IPS DF 4.7 (cell line): ENCODE measurements at regions not wholly inside any gene's neighbourhood (a gene's known extent, or its start where the extent isn't known, plus 50 kb on each side); places are given as distances from the start of the nearest gene placed in this dataset.
A peak's percentile ranks its signal among the peaks of the same experiment; 100 is the strongest.

ENCODE experiments used
- DNase-seq: peaks from one replicate; pipeline ENCODE4 v3.0.0-alpha.2; 2013; ENCODE audit warnings: low spot score; ENCODE audit errors: extremely low read depth

DNA sequence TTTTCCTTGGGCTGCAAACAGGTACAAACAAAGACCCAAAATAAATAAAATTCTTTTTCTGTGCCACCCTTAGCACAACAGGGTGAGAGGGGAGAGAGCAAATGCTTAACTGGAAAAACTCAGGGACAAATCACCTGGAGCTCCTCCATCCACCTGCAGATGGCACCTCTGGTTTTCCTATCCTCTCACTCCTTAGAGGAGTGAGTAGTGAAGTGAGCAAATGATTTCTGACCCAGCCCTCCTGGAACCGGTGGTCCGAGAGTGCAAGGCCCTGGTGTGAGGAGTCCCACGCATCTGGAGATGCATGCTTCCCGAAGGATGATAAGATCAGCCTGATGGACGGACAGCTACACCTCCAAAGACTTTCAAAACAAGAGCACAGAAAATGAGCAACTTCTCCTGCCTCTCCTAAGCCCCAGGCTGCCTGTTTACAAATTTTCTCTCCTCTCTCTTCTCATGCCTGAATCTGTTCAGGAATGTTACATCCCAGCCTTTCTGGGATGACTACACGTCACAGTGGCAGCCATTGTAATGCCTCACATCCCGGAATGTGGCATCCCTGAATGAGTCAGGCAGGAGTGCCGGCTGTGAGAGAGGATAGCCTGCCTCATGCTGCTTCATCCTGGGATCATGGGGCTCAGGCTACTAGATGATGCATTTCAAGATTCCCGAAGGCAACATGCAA lies 86.4 kb downstream of the ADRB2 start:
- peak; percentile 68 for DNase-seq

DNA sequence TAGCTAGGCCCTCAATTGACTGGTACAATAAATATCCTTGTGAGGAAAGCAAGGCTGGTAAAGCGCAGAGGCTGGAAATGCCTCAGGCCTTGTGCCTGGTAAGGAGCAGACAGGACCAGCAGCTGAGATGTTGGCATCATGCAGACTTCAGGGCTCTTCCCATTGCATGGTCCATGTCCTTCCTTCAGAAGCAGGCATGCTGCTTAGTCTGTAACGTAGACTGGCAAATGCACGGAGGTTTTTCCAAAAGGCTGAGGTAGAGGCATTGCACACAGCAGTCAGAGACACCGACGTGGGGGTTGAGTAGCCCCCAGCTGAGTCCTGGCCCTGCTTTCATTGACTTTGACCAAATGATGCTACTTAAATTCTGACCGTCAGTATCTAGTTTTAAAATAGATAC lies 87.1 kb downstream of the ADRB2 start:
- DNase-seq: no peak

DNA sequence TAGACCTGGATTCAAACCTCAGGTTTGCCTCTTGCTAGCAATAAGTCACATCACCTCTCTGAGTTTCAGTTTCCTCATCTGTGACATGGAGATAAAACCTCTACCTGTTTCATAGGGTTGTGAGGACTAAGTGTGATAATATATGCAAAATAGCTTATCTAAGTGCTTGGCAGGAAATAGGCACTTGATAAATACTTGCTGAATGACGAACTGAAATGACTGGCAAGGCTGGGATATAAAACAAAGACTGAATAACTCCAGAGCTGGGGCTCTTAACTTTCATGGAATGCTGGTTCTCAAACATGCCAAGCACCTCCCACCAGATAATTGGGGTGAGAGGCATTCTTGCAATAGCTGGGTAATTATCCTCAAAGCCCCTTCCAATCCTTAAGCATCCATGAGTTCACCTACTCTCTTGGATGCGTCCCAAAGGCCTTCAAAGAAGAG lies 87.6 kb downstream of the ADRB2 start:
- no peak for DNase-seq

DNA sequence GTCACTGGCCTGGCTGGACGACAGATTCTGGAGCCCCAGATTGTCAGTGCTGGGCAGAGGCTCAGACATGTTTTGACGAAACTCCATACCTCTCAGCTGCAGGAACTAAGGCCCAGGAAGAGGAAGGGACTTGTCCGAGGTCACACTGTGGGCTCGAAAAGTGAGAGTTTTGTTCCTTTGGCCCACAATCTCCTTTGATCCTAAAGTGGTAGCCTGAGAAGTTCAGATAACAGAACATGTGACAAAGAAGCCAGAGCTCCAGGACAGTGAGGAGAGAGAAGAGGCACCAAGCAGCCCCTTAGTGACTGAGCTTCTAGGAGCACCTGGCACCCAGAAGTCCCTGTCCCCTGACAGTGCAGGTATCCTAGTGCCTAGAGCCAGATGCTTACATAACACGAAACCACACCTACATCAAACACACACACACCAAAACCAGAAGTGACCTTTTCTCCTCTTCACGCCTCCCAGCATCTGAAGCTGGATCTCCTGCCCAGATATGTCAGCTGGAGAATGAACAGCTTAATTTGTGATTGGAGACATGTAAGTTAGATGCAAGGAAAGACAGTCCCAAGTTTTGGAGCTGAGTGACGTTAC lies 88.9 kb downstream of the ADRB2 start:
- no peak for DNase-seq

DNA sequence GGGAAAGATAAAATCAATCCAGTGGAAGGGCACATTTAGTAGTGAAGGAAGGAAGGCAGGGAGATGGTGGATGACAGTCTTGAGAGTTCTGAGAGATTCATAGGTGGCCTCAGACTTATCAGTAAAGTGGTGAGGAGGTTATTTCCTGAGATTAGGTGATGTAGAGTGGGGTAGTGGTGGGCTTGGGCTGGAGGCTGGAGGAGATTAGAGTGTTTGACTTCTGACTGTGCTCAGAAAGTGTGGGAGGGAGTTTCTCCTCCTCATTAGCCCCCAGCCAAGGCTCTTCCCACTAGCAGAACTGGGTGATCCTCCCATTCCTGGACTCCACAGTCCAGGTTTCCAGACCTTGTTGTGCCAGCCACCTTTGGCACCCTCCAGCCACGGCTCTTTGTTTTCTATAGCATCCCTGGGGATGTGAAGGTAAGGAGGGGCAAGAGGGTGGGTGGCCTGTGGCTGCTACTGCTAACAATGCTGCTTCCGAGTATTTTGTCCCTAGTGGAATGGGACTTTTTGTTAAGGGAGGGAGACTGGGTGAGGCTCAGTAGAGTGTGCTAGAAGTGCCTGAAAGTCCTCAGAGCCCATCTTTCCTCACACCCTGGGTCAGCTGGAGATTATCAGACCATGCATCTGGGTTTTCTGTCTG lies 94.4 kb downstream of the ADRB2 start:
- no peak for DNase-seq

DNA sequence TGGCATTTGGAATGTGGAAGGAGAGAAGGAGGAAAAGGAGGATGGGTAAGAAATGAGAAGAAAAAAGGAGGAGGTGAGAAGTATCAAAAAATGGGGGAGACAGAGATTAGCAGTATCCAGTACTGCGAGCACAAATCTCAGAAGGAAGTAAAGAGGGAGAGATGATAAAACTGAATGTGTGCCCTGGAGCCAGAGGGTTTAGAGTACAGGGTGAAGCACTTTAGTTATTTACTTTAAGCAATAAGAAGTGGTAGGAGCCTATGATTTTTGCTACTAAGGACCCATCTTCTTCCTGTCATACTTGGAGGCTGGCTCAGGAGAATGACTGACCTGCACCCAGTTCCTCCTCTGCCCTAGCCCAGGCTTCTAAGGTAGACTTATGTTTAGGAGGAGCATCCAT lies 94.9 kb downstream of the ADRB2 start:
- DNase-seq: no peak

DNA sequence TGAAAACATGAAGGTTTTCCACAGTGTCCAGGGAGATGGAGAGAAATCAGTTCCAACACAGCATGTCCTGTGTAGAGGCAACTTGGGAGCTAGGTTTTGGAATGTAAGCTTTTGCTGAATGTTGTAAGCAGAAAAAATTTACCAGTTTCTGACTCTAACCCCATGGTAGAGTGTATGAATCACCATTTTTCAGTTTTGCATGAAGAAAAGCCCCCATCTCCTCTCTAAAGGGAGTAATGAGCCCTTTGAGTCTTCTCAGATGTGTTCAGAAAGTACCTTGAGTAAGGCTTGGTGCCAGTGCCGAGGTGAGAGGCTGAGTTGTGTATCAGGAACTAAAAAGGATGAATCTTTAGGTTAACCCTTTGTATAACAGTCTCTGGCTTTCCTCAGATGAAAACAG lies 96.2 kb downstream of the ADRB2 start:
- DNase-seq: no peak

DNA sequence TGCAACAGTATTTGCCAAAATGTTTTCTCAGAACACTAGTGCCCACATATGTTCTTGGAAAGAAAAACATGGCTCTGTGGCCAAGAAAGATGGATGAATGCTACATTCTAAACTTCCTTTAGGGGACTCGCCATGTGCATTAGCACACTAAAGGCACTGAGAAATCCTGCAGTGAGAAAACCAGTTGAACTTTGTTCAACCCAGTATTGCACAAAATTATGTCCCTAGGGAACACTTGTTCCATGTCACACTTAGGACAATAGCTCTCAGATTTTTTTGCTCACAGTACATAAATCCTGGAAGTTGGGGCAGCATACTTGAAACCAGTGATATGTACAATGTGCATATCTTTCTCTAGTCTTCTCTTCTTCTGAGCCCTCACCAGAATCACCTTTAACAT lies 96.6 kb downstream of the ADRB2 start:
- DNase-seq: no peak

DNA sequence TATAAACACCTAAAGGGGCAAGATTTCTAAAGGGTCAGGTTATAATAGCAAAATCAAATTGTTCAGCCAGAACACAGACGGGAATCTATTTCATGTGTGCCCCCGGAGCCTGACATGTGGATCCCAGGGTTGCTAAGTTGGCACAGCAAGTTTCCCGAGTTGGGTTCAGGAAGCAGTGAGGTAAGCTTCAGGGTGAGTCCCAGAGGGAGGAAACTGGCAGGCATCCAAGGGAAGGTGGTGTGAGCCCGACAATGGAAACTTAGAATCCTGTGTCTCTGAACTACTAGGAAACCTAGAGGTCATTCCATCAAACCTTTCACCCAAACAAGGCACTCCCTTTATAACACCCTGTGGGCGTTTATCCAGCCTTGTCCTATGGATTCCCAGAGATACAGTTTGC lies 98.4 kb downstream of the ADRB2 start:
- DNase-seq: no peak

DNA sequence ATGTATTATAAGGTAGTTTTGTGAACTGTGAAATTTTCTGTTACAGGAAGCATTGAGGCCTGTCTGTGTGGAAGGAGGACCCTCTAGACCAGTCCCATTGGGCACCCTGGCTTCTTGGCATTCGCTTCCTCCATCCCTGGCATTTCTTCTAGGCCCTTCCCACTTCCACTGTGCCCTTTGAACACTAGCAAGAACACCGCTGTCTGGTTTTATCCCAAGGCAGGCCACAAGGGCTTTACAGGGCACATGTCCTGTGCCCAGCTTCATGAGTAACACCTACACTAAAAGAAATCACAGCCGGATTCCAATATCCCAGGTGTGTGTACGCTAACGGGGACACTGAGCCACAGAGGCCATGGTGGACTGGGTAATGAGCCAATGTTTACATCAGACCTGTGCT lies 99.8 kb downstream of the ADRB2 start:
- DNase-seq: no peak

DNA sequence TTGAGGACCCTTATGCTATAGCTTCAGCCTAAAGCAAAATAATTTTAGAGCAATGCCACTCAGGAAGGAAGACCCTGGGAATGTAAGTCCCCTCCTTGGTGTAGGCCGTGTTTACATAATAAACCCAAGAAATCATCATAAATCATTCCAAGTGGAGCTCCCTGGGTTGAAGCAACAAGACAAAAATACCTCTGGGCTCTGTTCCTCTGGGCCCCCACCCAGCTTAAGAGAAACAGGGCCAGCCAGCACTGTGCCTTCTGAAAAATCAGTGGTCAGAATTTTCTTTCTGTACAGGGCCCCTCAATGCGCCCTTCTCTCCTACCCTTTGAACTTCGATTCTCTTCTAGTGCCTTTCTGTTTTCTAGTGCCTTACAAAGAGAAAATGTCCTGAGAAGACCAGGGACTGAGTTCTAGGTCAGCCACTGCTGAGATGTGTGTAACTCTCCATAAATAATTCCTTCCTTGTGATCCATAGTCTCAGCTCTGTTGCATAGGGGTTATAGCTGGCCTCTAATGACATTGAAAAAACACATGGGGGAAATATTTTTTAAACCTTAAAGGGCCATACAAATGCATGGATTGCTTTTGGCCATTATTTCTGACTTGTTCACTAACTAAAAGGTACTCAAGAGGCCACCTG lies 101.0 kb downstream of the ADRB2 start:
- DNase-seq: no peak

DNA sequence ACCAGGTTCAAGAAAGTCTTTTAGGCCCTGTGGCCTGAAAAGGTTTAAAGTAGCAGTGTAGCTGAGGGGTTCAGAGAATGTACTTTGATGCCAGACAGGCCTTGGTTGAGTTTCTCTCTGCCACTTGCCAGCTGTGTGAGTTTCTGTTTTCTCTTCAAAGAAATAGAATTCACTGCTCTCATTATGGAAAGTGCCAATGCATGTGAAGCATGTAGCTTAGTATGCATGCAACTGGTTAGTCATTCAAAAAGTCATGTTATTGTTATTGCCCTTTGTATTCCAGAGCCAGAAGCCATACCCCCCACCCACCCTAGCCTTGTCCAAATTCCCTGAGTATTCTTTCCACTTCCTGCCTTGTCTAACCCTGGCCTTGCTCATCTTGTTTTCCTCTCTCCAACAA lies 101.7 kb downstream of the ADRB2 start:
- DNase-seq: no peak

DNA sequence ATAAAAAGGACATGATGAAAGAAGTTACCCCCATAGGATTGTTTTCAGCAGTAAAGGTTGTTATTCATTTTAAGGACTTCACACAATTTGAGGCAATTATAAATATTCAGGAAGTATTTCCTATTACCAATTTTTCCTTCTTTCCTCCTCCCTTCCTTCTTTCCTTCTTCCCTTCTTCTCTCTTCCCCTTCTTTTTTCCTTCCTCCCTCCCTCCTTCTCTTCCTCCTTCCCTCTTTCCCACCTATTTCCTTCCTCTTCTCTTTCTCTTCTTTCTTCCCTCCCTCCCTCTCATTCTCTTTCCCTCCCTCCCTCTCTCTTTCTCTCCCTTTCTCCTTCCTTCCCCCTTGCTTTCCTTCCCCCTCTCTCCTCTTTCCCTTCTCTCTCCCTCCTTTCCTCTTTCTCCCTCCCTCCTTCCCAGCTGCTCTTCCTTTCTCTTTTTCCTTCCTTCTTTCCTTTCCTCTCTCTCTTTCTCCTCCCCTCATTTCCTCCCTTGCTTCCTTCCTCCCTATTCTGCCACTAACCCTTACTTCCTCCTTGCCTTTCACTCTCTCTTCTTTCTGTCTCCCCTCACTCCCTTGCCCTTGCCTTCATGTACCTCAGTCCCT lies 105.1 kb downstream of the ADRB2 start:
- no peak for DNase-seq

DNA sequence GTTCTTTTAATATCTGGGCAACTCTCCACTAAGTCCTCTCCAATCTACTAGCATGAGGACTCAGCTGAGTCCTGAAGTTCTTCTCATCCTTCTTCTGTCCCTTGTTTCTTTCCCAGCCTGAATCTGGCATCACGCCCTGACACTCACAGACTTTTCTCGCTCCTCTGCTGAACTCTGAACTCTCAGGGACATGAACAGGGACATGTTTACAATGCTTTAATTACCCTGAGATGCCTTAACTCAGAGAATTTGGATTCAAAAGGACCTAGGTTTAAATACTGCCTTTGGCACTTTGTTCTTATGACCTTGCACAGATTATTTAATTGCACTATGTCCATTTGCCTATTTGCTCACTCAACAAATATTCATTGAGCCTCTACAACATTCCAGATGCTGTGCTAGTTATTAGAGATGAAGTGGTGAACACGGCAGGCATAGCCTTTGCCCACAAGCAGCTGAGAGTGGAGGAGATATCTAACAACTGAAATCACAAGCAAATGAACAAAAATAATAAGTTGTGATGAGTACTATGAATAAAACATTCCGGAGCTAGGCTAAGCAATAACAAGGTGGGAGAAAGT lies 106.0 kb downstream of the ADRB2 start:
- DNase-seq: no peak

DNA sequence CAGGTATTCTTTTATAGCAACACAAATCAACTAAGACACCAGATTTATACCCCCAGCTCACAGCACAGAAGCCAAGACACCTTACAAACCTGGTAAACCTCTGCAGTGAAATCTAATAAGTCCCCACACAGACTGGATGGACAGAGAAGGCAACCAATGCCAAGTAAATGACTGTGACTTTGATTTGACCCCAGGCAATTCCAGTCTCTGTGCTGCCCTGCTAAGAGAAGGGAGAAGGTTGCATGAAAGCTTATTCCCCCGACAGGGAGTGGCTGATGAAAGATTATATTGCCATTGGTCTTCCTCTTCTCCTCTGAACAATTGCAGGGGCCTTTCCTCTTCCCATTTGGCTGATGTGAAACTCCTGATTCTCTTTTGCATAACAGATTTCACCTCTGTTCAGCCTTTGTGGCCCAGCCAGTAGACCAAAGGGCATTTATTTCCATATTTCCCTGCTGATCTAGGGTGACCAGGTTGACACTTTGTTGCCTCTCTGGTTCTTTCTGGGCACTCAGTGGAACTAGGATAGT lies 107.6 kb downstream of the ADRB2 start:
- no peak for DNase-seq

DNA sequence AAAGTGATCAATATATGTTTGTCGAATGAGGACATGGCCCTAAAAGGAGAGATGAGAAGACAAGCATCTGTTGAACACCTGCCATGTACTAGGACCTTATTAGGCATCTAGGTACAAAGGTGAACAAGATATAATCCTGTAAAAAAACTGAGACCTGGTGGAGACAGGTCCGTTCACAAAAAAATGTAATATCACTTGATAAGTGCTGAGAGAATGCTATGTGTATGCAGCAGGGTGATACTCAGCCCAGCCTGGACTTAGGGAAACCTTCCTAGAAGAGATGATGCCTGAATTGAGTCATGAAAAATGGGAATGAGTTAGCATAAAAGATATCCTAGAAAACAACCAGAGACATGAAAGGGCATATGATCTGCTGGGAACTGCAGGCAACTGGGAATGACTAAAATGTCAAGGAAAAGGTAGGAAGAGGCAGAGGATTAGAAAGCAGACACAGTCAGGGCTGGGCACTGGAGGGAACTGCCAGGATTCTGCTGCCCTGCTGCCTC lies 108.5 kb downstream of the ADRB2 start:
- no peak for DNase-seq

DNA sequence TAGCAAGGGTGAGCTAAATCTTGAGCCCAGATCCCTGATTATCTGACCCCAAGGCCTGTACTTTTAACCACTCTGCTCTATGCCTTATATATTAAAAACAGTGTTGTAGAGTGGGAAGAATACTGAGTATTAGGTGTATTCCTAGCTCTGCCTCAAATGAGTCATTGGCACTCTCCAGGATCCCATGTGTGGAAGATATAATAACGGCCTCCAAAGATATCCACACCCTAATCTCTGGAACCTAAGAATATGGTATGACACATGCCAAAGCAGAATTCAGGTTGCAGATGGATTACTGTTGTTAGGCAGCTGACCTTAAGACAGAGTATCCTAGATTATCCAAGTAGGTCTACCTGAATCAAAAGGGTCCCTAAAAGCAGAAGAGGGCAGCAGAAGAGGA lies 110.8 kb downstream of the ADRB2 start:
- DNase-seq: no peak

DNA sequence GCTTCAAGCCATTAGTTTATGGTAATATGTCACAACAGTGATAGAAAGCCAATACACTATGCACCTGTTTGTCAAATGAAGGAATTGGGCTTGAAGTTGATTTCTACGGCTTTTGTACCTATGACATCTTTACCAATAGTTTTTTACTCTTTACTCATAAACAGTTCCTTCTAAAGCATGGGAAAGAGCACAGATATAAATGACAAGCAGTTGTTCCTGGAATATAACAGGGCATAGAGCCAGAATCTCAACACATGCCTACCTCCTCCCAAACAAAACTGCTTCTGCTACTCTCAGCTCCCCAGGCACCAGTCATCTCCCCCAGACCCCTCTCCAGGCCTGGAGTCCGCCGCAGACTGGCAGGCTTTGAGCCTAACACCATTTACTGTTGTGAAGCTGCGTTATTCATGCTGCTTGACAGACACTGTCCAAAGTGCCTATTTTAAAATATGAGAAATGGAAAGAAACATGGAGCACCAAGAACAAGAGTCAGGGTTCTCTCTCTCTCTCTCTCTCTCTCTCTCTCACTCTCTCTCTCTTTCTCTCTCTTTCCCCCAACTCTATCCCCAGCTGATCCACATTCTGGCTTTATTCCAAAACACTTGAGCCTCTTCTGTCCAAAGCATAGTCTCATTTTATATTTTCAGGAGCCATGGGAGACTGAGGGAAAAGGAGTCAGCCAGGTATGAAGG lies 111.6 kb downstream of the ADRB2 start:
- DNase-seq: no peak

DNA sequence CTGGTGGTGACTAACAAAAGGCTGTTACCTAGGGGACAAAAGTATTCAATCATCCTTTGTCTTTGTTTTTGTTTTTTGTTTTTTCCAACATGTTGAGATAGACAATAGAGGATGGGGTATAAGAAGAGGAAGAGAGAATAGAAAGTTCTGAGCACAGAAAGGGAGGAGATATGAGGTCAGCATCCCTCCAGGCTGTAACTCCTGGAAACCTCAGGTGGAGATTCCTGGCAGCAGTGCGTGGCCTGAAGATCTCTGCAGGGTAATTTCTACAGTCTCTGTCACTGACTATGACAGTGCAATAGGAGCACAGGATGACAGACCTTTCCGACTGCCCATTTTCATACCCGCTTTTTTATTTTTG lies 112.1 kb downstream of the ADRB2 start:
- DNase-seq: no peak

DNA sequence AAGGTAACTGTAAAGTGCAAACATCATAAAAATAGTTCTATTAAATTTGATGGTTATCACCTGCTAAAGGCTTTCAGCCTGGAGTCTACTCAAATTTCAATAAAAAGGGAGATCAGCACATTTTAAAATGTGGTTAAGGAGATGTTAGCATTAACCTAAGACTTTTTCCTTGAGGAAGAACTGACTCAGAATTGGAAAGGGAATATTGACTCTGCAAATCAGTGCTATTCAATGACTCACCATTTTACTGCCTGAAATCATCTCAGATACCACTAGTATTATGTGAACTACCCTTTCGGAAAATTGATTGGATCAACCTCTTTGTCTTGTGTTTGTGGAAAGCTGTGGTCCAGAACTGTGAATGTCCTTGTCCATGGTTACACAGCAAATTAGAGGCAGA lies 113.3 kb downstream of the ADRB2 start:
- DNase-seq: no peak

DNA sequence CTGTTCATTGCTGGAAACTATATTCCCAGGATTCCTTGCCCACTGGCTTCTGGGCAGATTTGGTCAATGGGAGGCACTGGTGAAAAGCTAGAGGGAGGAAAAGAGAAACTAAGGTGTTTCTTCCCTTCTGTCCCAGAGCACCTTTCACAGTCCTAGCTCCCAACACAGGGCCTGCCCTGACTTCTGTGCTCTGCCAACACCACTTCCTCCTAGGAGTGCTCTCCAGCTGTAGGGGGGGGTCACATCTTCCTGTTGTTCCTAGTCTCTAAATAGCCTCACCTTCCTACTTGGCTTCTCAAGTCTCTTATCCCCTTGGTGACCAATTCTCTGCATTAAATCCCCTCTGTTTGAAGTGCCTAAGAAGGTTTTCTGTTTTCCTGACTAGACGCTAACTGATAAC lies 115.4 kb downstream of the ADRB2 start:
- DNase-seq: no peak
